Neutrophil (primary cell): ENCODE measurements at regions not wholly inside any gene's neighbourhood (a gene's known extent, or its start where the extent isn't known, plus 50 kb on each side); places are given as distances from the start of the nearest gene placed in this dataset.

ENCODE experiments used
- H3K27ac ChIP-seq: fragments of 200-600 bp; sonication (generic); 2 replicates; pipeline ENCODE4 v1.5.1; 2016; ENCODE audit warnings: mild to moderate bottlenecking, moderate library complexity
- H3K27me3 ChIP-seq: fragments of 200-600 bp; sonication (generic); 2 replicates; pipeline ENCODE4 v1.6.0; 2016; ENCODE audit warnings: mild to moderate bottlenecking
- H3K36me3 ChIP-seq: fragments of 200-600 bp; sonication (generic); 2 replicates; pipeline ENCODE4 v1.5.1; 2017
- H3K4me1 ChIP-seq, 2 experiments: fragments of 200-600 bp in 1 of 2; sonication (generic) in 1 of 2; 1 replicate in 1 of 2; 2 replicates in 1 of 2; pipeline versions ENCODE4 v1.5.1 to v1.6.1; 2013 to 2016; ENCODE audit warnings: low read depth in 1 of 2, low read length in 1 of 2, mild to moderate bottlenecking in 1 of 2, moderate library complexity in 1 of 2; ENCODE audit not compliant: control insufficient read depth in 1 of 2, insufficient read depth in 1 of 2
- H3K4me3 ChIP-seq, 2 experiments: fragments of 200-600 bp in 1 of 2; sonication (generic) in 1 of 2; 1 replicate in 1 of 2; 2 replicates in 1 of 2; pipeline ENCODE4 v1.5.1; 2013 to 2016; ENCODE audit warnings: low read depth in 1 of 2, low read length in 1 of 2, mild to moderate bottlenecking in 1 of 2, moderate library complexity in 1 of 2
- H3K9me3 ChIP-seq: fragments of 200-600 bp; sonication (generic); 2 replicates; pipeline ENCODE4 v1.5.1; 2016
- CTCF ChIP-seq: fragments of 200-600 bp; sonication (generic); IDR thresholded peaks from 2 replicates; pipeline ENCODE4 v1.5.1; 2016; ENCODE audit warnings: antibody characterized with exemption

GRCh38 chr2:196399096-196399495 lies 227.7 kb upstream of the STK17B start:
- Histone ChIP-seq H3K4me3 (no peak overlapping the region), H3K9me3 (no peaks in the 10 kb centered on the region), H3K27ac (no peak overlapping the region), H3K36me3 (no peaks in the 10 kb centered on the region), H3K4me1 (peaks cover 4 to 13% of the 10 kb centered on the region in 2 experiments), H3K27me3 (no peaks in the 10 kb centered on the region)
- no peak for TF ChIP-seq CTCF

- H3K36me3 ChIP-seq = no peaks in the 10 kb centered on the region
- no peaks in the 10 kb centered on the region for H3K27me3 ChIP-seq
- H3K27ac ChIP-seq = no peak overlapping the region
- H3K9me3 ChIP-seq = no peaks in the 10 kb centered on the region
- peaks cover 4 to 13% of the 10 kb centered on the region in 2 experiments for H3K4me1 ChIP-seq
- TF ChIP-seq CTCF = no peak
- no peak overlapping the region for H3K4me3 ChIP-seq
These were observed 228.6 kb upstream of the STK17B start for GRCh38 chr2:196399722-196400691.

- Histone ChIP-seq H3K9me3 (no peaks in the 10 kb centered on the region), H3K4me3 (no peak overlapping the region), H3K27me3 (peaks cover 3% of the 10 kb centered on the region), H3K4me1 (peaks cover 4 to 13% of the 10 kb centered on the region in 2 experiments), H3K27ac (no peak overlapping the region), H3K36me3 (no peaks in the 10 kb centered on the region)
- TF ChIP-seq CTCF = no peak
These were observed 232.1 kb upstream of the STK17B start for GRCh38 chr2:196403471-196403870.

GRCh38 chr2:196404276-196404675 lies 232.9 kb upstream of the STK17B start:
- TF ChIP-seq CTCF = no peak
- no peak overlapping the region for H3K4me3 ChIP-seq
- H3K27me3 ChIP-seq = peaks cover 3% of the 10 kb centered on the region
- no peaks in the 10 kb centered on the region for H3K36me3 ChIP-seq
- H3K9me3 ChIP-seq = no peaks in the 10 kb centered on the region
- H3K4me1 ChIP-seq = peaks cover 4 to 12% of the 10 kb centered on the region in 2 experiments
- no peak overlapping the region for H3K27ac ChIP-seq

- TF ChIP-seq CTCF = no peak
- Histone ChIP-seq H3K4me3 (no peak overlapping the region), H3K27ac (no peak overlapping the region), H3K4me1 (no peaks in the 10 kb centered on the region), H3K36me3 (no peaks in the 10 kb centered on the region), H3K9me3 (no peaks in the 10 kb centered on the region), H3K27me3 (peaks cover 3% of the 10 kb centered on the region)
These were observed 231.7 kb upstream of the CCDC150 start for GRCh38 chr2:196407675-196408264.
